ENCODE measurements at regions not wholly inside any gene's neighbourhood (a gene's known extent, or its start where the extent isn't known, plus 50 kb on each side); places are given as distances from the start of the nearest gene placed in this dataset.

- intact Hi-C loops (cut with micrococcal nuclease; ENCODE audit: unreplicated experiment): no loop called here
- H3K9ac ChIP-seq (ENCODE audit: control insufficient read depth, insufficient read depth, low read length): no peak overlapping the region
- H3K27me3 ChIP-seq (replicated peaks in 1 of 2; ENCODE audit: control insufficient read depth in 2 of 2, insufficient read depth in 2 of 2, low read length in 1 of 2): no peaks in the 10 kb centered on the region
- H3K4me3 ChIP-seq: no peak overlapping the region
- no peak for TF ChIP-seq PML (IDR thresholded peaks at IDR 0.05; ENCODE audit: low read length)
- TF ChIP-seq NRF1 (conservative IDR thresholded peaks at IDR 0.05; ENCODE audit: low read depth, low read length): no peak
- no peak for TF ChIP-seq STAT1 (conservative IDR thresholded peaks at IDR 0.05)
- TF ChIP-seq SPI1 (IDR thresholded peaks at IDR 0.05; ENCODE audit: borderline replicate concordance, insufficient read depth, low read depth, low read length): no peak
- TF ChIP-seq BHLHE40 (IDR thresholded peaks at IDR 0.05; ENCODE audit: borderline replicate concordance in 1 of 2, low read depth in 2 of 2, low read length in 1 of 2): no peak
- no peak for TF ChIP-seq PKNOX1 (IDR thresholded peaks at IDR 0.05)
- TF ChIP-seq IKZF1 (conservative IDR thresholded peaks at IDR 0.05): no peak
- TF ChIP-seq TARDBP (IDR thresholded peaks at IDR 0.05; ENCODE audit: borderline replicate concordance): no peak
- TF ChIP-seq MTA3 (IDR thresholded peaks at IDR 0.05; ENCODE audit: borderline replicate concordance, low read length): no peak
- H3K4me1 ChIP-seq (ENCODE audit: control insufficient read depth, insufficient read depth, low read length): no peaks in the 10 kb centered on the region
- no peak overlapping the region for H3K4me2 ChIP-seq (ENCODE audit: control insufficient read depth, insufficient read depth)
- RAD21 ChIA-PET (ENCODE audit: unreplicated experiment): interaction anchor here (0.5 kb wide), 1 partner anchor 1065 kb away, joined by 5 read pairs; no protein-coding TSS in a partner anchor
- DNase-seq (ENCODE audit: low read depth, low spot score) (no peak), ATAC-seq (no peak), FAIRE-seq (no peak)
- WGBS (ENCODE audit: insufficient coverage, insufficient replicate concordance, low lambda C conversion rate, missing lambda C conversion rate): 21% methylated on average over 4 of the region's 4 CpGs
- H3K79me2 ChIP-seq (ENCODE audit: control insufficient read depth, insufficient read depth, low read length): no peaks in the 10 kb centered on the region
- H2AFZ ChIP-seq (ENCODE audit: control insufficient read depth, low read depth, low read length): no peak overlapping the region
- in situ Hi-C loops (cut with MboI): no loop called here
- no peaks in the 10 kb centered on the region for H3K36me3 ChIP-seq (ENCODE audit: control insufficient read depth in 2 of 2, insufficient read depth in 2 of 2, low read length in 1 of 2)
- no TSS peak for BruUV-seq (replicated peaks)
- POLR2A ChIA-PET: no interaction called here
- H3K9me3 ChIP-seq (replicated peaks; ENCODE audit: control insufficient read depth, insufficient read depth, low read length): no peaks in the 10 kb centered on the region
- CTCF ChIA-PET: no interaction called here
- no peak overlapping the region for H3K27ac ChIP-seq (ENCODE audit: control insufficient read depth, insufficient read depth)
- SMC1A ChIA-PET (ENCODE audit: uncharacterized antibody, unreplicated experiment): interaction anchor here (0.6 kb wide), 1 partner anchor 571 kb away, joined by 3 read pairs; no protein-coding TSS in a partner anchor
- no peaks in the 10 kb centered on the region for H4K20me1 ChIP-seq (ENCODE audit: control insufficient read depth, insufficient read depth)
Observed at GRCh38 chr2:59041139-59041538, 800.0 kb upstream of the FANCL start.

Measured in GM12878 (cell line).